G401 (cell line): ENCODE measurements at regions not wholly inside any gene's neighbourhood (a gene's known extent, or its start where the extent isn't known, plus 50 kb on each side); places are given as distances from the start of the nearest gene placed in this dataset.

Source experiments
- DNase-seq: peaks from one replicate; pipeline ENCODE4 v3.0.0-alpha.2; 2015; ENCODE audit warnings: low spot score
- in situ Hi-C: cut with HindIII; loops from 2 replicates; pipeline ENCODE4 v1.10.0; 2016; ENCODE audit warnings: low sequenced_read_pairs, mixed read lengths

GRCh38 chr11:11758603-11759196, 83.1 kb upstream of the USP47 start:
- in situ Hi-C loops = no loop called here
- DNase-seq = no peak

GRCh38 chr11:11757909-11758308, 83.9 kb upstream of the USP47 start:
- in situ Hi-C loops = no loop called here
- no peak for DNase-seq

- in situ Hi-C loops = no loop called here
- no peak for DNase-seq
Observed at GRCh38 chr11:11756718-11757117, 85.1 kb upstream of the USP47 start.

- DNase-seq = no peak
- in situ Hi-C loops = no loop called here
Observed at GRCh38 chr11:11755871-11756270, 85.9 kb upstream of the USP47 start.

GRCh38 chr11:11752679-11753078, 89.1 kb upstream of the USP47 start:
- DNase-seq = no peak
- in situ Hi-C loops = no loop called here

- in situ Hi-C loops = no loop called here
- DNase-seq = no peak
Observed at GRCh38 chr11:11750017-11750878, 91.5 kb upstream of the USP47 start.

GRCh38 chr11:11748706-11749365, 92.9 kb upstream of the USP47 start:
- DNase-seq = no peak
- in situ Hi-C loops = no loop called here

GRCh38 chr11:11747570-11747969, 94.2 kb upstream of the USP47 start:
- no peak for DNase-seq
- in situ Hi-C loops = no loop called here

- no peak for DNase-seq
- in situ Hi-C loops = no loop called here
Observed at GRCh38 chr11:11746449-11746848, 95.3 kb upstream of the USP47 start.

- in situ Hi-C loops = no loop called here
- DNase-seq = no peak
Observed at GRCh38 chr11:11743216-11743615, 98.6 kb upstream of the USP47 start.

GRCh38 chr11:11742486-11742885, 99.3 kb upstream of the USP47 start:
- DNase-seq = no peak
- in situ Hi-C loops = no loop called here

- no peak for DNase-seq
- in situ Hi-C loops = no loop called here
Observed at GRCh38 chr11:11740836-11741235, 100.9 kb upstream of the USP47 start.

- in situ Hi-C loops = no loop called here
- DNase-seq = peak; percentile 30
Observed at GRCh38 chr11:11740073-11740702, 101.6 kb upstream of the USP47 start.

- DNase-seq = no peak
- in situ Hi-C loops = no loop called here
Observed at GRCh38 chr11:11738370-11738769, 103.4 kb upstream of the USP47 start.

- in situ Hi-C loops = no loop called here
- no peak for DNase-seq
Observed at GRCh38 chr11:11735586-11735985, 106.2 kb upstream of the USP47 start.

GRCh38 chr11:11733246-11733747, 108.5 kb upstream of the USP47 start:
- no peak for DNase-seq
- in situ Hi-C loops = no loop called here

- DNase-seq = no peak
- in situ Hi-C loops = no loop called here
Observed at GRCh38 chr11:11732116-11732515, 109.7 kb upstream of the USP47 start.

GRCh38 chr11:11731311-11732083, 109.7 kb upstream of the GALNT18 start:
- no peak for DNase-seq
- in situ Hi-C loops = no loop called here

GRCh38 chr11:11728386-11728785, 106.6 kb upstream of the GALNT18 start:
- in situ Hi-C loops = no loop called here
- no peak for DNase-seq
